ENCODE measurements at regions not wholly inside any gene's neighbourhood (a gene's known extent, or its start where the extent isn't known, plus 50 kb on each side); places are given as distances from the start of the nearest gene placed in this dataset.

- no peak for FAIRE-seq
- WGBS, 2 experiments (ENCODE audit: extremely low coverage in 1 of 2, insufficient coverage in 1 of 2, insufficient read length in 1 of 2, insufficient replicate concordance in 2 of 2, low coverage in 1 of 2, low lambda C conversion rate in 2 of 2, missing lambda C conversion rate in 1 of 2) = 92% methylated on average over 2 of the region's 2 CpGs; no CpG with 5 or more reads in 1 of the 2 experiments
- no peak overlapping the region for H3K23ac ChIP-seq (ENCODE audit: insufficient read length)
These were observed 277.6 kb downstream of the TMEM38B start for GRCh38 chr9:105971986-105972385.

More at GRCh38 chr9:105971986-105972385, 277.6 kb downstream of the TMEM38B start:
- Histone ChIP-seq H4K5ac (ENCODE audit: insufficient read length, low read depth, low read length) (no peak overlapping the region), H4K8ac (ENCODE audit: extremely low read depth, insufficient read depth, low read length) (no peak overlapping the region), H3K9ac (replicated peaks in 1 of 4; ENCODE audit: extremely low read depth in 1 of 4, low read depth in 3 of 4, low read length in 3 of 4) (no peak overlapping the region), H3K9me3 (ENCODE audit: insufficient read depth in 2 of 2, low read depth in 1 of 2, low read length in 1 of 2) (no peaks in the 10 kb centered on the region), H3K79me1 (ENCODE audit: low read depth, low read length) (no peaks in the 10 kb centered on the region), H3K36me3 (ENCODE audit: control insufficient read depth in 2 of 4, insufficient read depth in 4 of 4, low read length in 3 of 4) (no peaks in the 10 kb centered on the region), H3K56ac (replicated peaks; ENCODE audit: insufficient read length, low read depth, low read length) (no peak overlapping the region), H2BK5ac (ENCODE audit: low read depth, low read length) (no peak overlapping the region), H3K4me1 (replicated peaks in 1 of 4; ENCODE audit: control insufficient read depth in 3 of 4, insufficient read depth in 4 of 4, low read length in 3 of 4) (peaks cover 0 to 4% (median 0%) of the 10 kb centered on the region in 4 experiments; a peak in 2 of 7 replicates), H2BK20ac (ENCODE audit: low read length) (no peak overlapping the region), H2AK5ac (ENCODE audit: low read depth, low read length) (no peak overlapping the region), H2BK15ac (ENCODE audit: low read length) (no peak overlapping the region), H3K4me3 (ENCODE audit: extremely low read depth in 1 of 4, insufficient read depth in 2 of 4, low read depth in 3 of 4, low read length in 4 of 4) (no peak overlapping the region), H2BK120ac (replicated peaks; ENCODE audit: low read depth, low read length) (no peak overlapping the region), H2BK12ac (ENCODE audit: low read depth, low read length) (no peak overlapping the region), H4K20me1 (replicated peaks in 1 of 2; ENCODE audit: control insufficient read depth in 1 of 2, insufficient read depth in 2 of 2, low read length in 2 of 2) (peaks cover 0 to 2% of the 10 kb centered on the region in 2 experiments), H4K91ac (replicated peaks; ENCODE audit: insufficient read length, low read length) (no peak overlapping the region), H3K18ac (ENCODE audit: extremely low read depth, low read length) (no peak overlapping the region), H3K4me2 (ENCODE audit: insufficient read depth in 1 of 2, low read depth in 2 of 2, low read length in 2 of 2) (no peak overlapping the region), H3K23me2 (ENCODE audit: low read depth, low read length) (no peaks in the 10 kb centered on the region), H2AFZ (ENCODE audit: low read length) (no peak overlapping the region), H3K14ac (ENCODE audit: insufficient read length) (no peak overlapping the region), H3K27ac (ENCODE audit: low read depth, low read length) (no peak overlapping the region), H3K4ac (replicated peaks; ENCODE audit: insufficient read length, low read depth, low read length) (no peak overlapping the region), H3K79me2 (ENCODE audit: control insufficient read depth in 1 of 2, insufficient read depth in 2 of 2, low read length in 2 of 2) (no peaks in the 10 kb centered on the region), H3K27me3 (replicated peaks in 1 of 4; ENCODE audit: control insufficient read depth in 3 of 4, extremely low read depth in 1 of 4, insufficient read depth in 3 of 4, low read length in 3 of 4) (peaks cover 0 to 10% (median 6%) of the 10 kb centered on the region in 4 experiments; a peak in 4 of 7 replicates)
- DNase-seq (ENCODE audit: low read depth in 1 of 2, low spot score in 2 of 2) = no peak
- ChIA-PET POLR2A (ENCODE audit: partially characterized antibody) (interaction anchor here (0.6 kb wide), 1 partner anchor 988 kb away, joined by 4 read pairs; no protein-coding TSS in a partner anchor), CTCF (ENCODE audit: partially characterized antibody) (no interaction called here)
- TF ChIP-seq CBX5 (IDR thresholded peaks at IDR 0.05; ENCODE audit: low read depth, low read length) = no peak

Data from H1 (cell line).